ENCODE measurements at regions not wholly inside any gene's neighbourhood (a gene's known extent, or its start where the extent isn't known, plus 50 kb on each side); places are given as distances from the start of the nearest gene placed in this dataset.

- TF ChIP-seq PPARA (CRISPR knock-in tag; IDR thresholded peaks at IDR 0.05; ENCODE audit: borderline replicate concordance), result no peak
- no peak for TF ChIP-seq ARNTL (CRISPR knock-in tag; IDR thresholded peaks at IDR 0.05; ENCODE audit: borderline replicate concordance, low read depth)
- TF ChIP-seq CREB5 (CRISPR knock-in tag; IDR thresholded peaks at IDR 0.05; ENCODE audit: low read depth), result no peak
- no peak for TF ChIP-seq OSR1 (CRISPR knock-in tag; IDR thresholded peaks at IDR 0.05)
- TF ChIP-seq ZNF565 (CRISPR knock-in tag; conservative IDR thresholded peaks at IDR 0.05; ENCODE audit: low read depth), result no peak
- TF ChIP-seq ZFP3 (CRISPR knock-in tag; IDR thresholded peaks at IDR 0.05), result no peak
- TF ChIP-seq ZC3H10 (CRISPR knock-in tag; IDR thresholded peaks at IDR 0.05), result no peak
- no peak for TF ChIP-seq POU6F1 (CRISPR knock-in tag; IDR thresholded peaks at IDR 0.05; ENCODE audit: borderline replicate concordance, low read depth)
- no peak for TF ChIP-seq ZNF8 (CRISPR knock-in tag; IDR thresholded peaks at IDR 0.05)
Measured at GRCh38 chr2:176685908-176686307, 416.7 kb downstream of the MTX2 start (continued).

- no peak for ATAC-seq
Measured at GRCh38 chr2:176686328-176686727, 417.1 kb downstream of the MTX2 start.

GRCh38 chr2:176687342-176687741, 418.1 kb downstream of the MTX2 start:
- no peak for TF ChIP-seq CREB5 (CRISPR knock-in tag; IDR thresholded peaks at IDR 0.05; ENCODE audit: low read depth)
- TF ChIP-seq ISL1 (CRISPR knock-in tag; IDR thresholded peaks at IDR 0.05), result no peak
- no peak for TF ChIP-seq ZNF565 (CRISPR knock-in tag; conservative IDR thresholded peaks at IDR 0.05; ENCODE audit: low read depth)
- no peak for TF ChIP-seq ZFP3 (CRISPR knock-in tag; IDR thresholded peaks at IDR 0.05)
- TF ChIP-seq TOX (CRISPR knock-in tag; IDR thresholded peaks at IDR 0.05; ENCODE audit: borderline replicate concordance), result no peak
- TF ChIP-seq SNAI2 (CRISPR knock-in tag; IDR thresholded peaks at IDR 0.05), result no peak
- no peak for TF ChIP-seq ZNF70 (CRISPR knock-in tag; IDR thresholded peaks at IDR 0.05)
- no peak for TF ChIP-seq RARB (CRISPR knock-in tag; IDR thresholded peaks at IDR 0.05)
- TF ChIP-seq OSR1 (CRISPR knock-in tag; IDR thresholded peaks at IDR 0.05), result no peak
- TF ChIP-seq ZC3H10 (CRISPR knock-in tag; IDR thresholded peaks at IDR 0.05), result no peak
- no peak for TF ChIP-seq CSRNP3 (CRISPR knock-in tag; IDR thresholded peaks at IDR 0.05)
- no peak for TF ChIP-seq ZNF8 (CRISPR knock-in tag; IDR thresholded peaks at IDR 0.05)
- TF ChIP-seq TSHZ2 (CRISPR knock-in tag; IDR thresholded peaks at IDR 0.05), result no peak
- TF ChIP-seq ARNTL (CRISPR knock-in tag; IDR thresholded peaks at IDR 0.05; ENCODE audit: borderline replicate concordance, low read depth), result no peak
- ATAC-seq, result no peak

More at GRCh38 chr2:176686328-176686727, 417.1 kb downstream of the MTX2 start:
- TF ChIP-seq BACH2 (CRISPR knock-in tag; IDR thresholded peaks at IDR 0.05; ENCODE audit: borderline replicate concordance) (no peak), SNAI2 (CRISPR knock-in tag; IDR thresholded peaks at IDR 0.05) (no peak), ZNF8 (CRISPR knock-in tag; IDR thresholded peaks at IDR 0.05) (no peak)

- no peak for ATAC-seq
- TF ChIP-seq ESRRG (CRISPR knock-in tag; IDR thresholded peaks at IDR 0.05) (no peak), SNAI2 (CRISPR knock-in tag; IDR thresholded peaks at IDR 0.05) (no peak), CREB5 (CRISPR knock-in tag; IDR thresholded peaks at IDR 0.05; ENCODE audit: low read depth) (no peak), CSDC2 (CRISPR knock-in tag; IDR thresholded peaks at IDR 0.05) (no peak), TCF4 (CRISPR knock-in tag; IDR thresholded peaks at IDR 0.05; ENCODE audit: borderline replicate concordance) (no peak), ZFP3 (CRISPR knock-in tag; IDR thresholded peaks at IDR 0.05) (no peak), ZNF8 (CRISPR knock-in tag; IDR thresholded peaks at IDR 0.05) (no peak), TSHZ2 (CRISPR knock-in tag; IDR thresholded peaks at IDR 0.05) (no peak), ZFP30 (CRISPR knock-in tag; IDR thresholded peaks at IDR 0.05) (no peak)
Measured at GRCh38 chr2:176687944-176688343, 418.7 kb downstream of the MTX2 start.
